Neural cell (in vitro differentiated cells): ENCODE measurements at regions not wholly inside any gene's neighbourhood (a gene's known extent, or its start where the extent isn't known, plus 50 kb on each side); places are given as distances from the start of the nearest gene placed in this dataset.

Experiments
- H2AFZ ChIP-seq: fragments of 200-600, 300-800 bp; sonication (generic), shearing (Covaris generic); 2 replicates; pipeline ENCODE4 v1.6.0; 2014; ENCODE audit warnings: low read depth, mild to moderate bottlenecking, antibody characterized with exemption, low read length, moderate library complexity
- H3F3A ChIP-seq: fragments of 200-600 bp; shearing (Covaris generic); 2 replicates; pipeline ENCODE4 v1.6.1; 2016; ENCODE audit warnings: mild to moderate bottlenecking, moderate library complexity, mixed read lengths, antibody characterized with exemption, low read length; ENCODE audit not compliant: insufficient read depth, poor library complexity, severe bottlenecking
- H3K27ac ChIP-seq: fragments of 200-600, 300-800 bp; sonication (generic), shearing (Covaris generic); 2 replicates; pipeline ENCODE4 v1.5.1; 2014; ENCODE audit warnings: mild to moderate bottlenecking, low read length, moderate library complexity
- H3K27me3 ChIP-seq: fragments of 300-800, 200-600 bp; sonication (generic), shearing (Covaris generic); 2 replicates; pipeline ENCODE4 v1.6.0; 2014; ENCODE audit warnings: mild to moderate bottlenecking, low read depth, low read length, moderate library complexity; ENCODE audit not compliant: insufficient read depth
- H3K36me3 ChIP-seq: fragments of 300-800, 200-600 bp; sonication (generic), shearing (Covaris generic); 2 replicates; pipeline ENCODE4 v1.5.1; 2014; ENCODE audit warnings: mild to moderate bottlenecking, antibody characterized with exemption, low read length, moderate library complexity; ENCODE audit not compliant: insufficient read depth
- H3K4me2 ChIP-seq: fragments of 300-800, 200-600 bp; sonication (generic), shearing (Covaris generic); 2 replicates; pipeline ENCODE4 v1.6.0; 2014; ENCODE audit warnings: mild to moderate bottlenecking, low read length
- H3K4me3 ChIP-seq: fragments of 300-800, 200-600 bp; sonication (generic), shearing (Covaris generic); 2 replicates; pipeline ENCODE4 v1.5.1; 2014; ENCODE audit warnings: mild to moderate bottlenecking, low read length, moderate library complexity
- H3K79me2 ChIP-seq: fragments of 200-600 bp; shearing (Covaris generic); replicated peaks from 2 replicates; pipeline ENCODE4 v1.6.0; 2014; ENCODE audit warnings: mild to moderate bottlenecking, low read length, moderate library complexity; ENCODE audit not compliant: insufficient read depth
- H3K9ac ChIP-seq: fragments of 300-800, 200-600 bp; sonication (generic), shearing (Covaris generic); 2 replicates; pipeline ENCODE4 v1.6.1; 2016; ENCODE audit warnings: mild to moderate bottlenecking, low read length, mixed read lengths
- H3K9me2 ChIP-seq: fragments of 200-600 bp; shearing (Covaris generic); 2 replicates; pipeline ENCODE4 v1.6.1; 2016; ENCODE audit warnings: mild to moderate bottlenecking, low read length, mixed read lengths; ENCODE audit not compliant: insufficient read depth
- H3K9me3 ChIP-seq: fragments of 200-600, 300-800 bp; sonication (generic), shearing (Covaris generic); 2 replicates; pipeline ENCODE4 v1.6.1; 2016; ENCODE audit warnings: mild to moderate bottlenecking, mixed run types, low read length, moderate library complexity, mixed read lengths
- H4K20me1 ChIP-seq: fragments of 200-600 bp; shearing (Covaris generic); 2 replicates; pipeline ENCODE4 v1.6.1; 2016; ENCODE audit warnings: mild to moderate bottlenecking, mixed run types; ENCODE audit not compliant: insufficient read depth
- CTCF ChIP-seq: fragments of 450-650 bp; IDR thresholded peaks from 2 replicates; pipeline ENCODE4 v1.5.1; 2014; ENCODE audit warnings: antibody characterized with exemption, mild to moderate bottlenecking, moderate library complexity; ENCODE audit not compliant: poor library complexity, severe bottlenecking
- EP300 ChIP-seq: fragments of 450-650 bp; conservative IDR thresholded peaks from 2 replicates; pipeline ENCODE4 v1.6.1; 2014; ENCODE audit warnings: antibody characterized with exemption, mild to moderate bottlenecking, moderate library complexity; ENCODE audit not compliant: poor library complexity, severe bottlenecking
- EZH2 ChIP-seq: fragments of 200-600, 300-800 bp; shearing (Covaris generic), sonication (generic); IDR thresholded peaks from 2 replicates; pipeline ENCODE4 v1.6.1; 2014; ENCODE audit warnings: antibody characterized with exemption, low read length, borderline replicate concordance, mild to moderate bottlenecking; ENCODE audit not compliant: insufficient read depth, poor library complexity, severe bottlenecking
- MXI1 ChIP-seq: fragments of 450-650 bp; conservative IDR thresholded peaks from 2 replicates; pipeline ENCODE4 v1.6.1; 2014; ENCODE audit warnings: antibody characterized with exemption, mild to moderate bottlenecking; ENCODE audit not compliant: poor library complexity, severe bottlenecking
- POLR2AphosphoS5 ChIP-seq: IDR thresholded peaks from 2 replicates; pipeline ENCODE4 v1.6.1; 2012
- RAD21 ChIP-seq: fragments of 450-650 bp; conservative IDR thresholded peaks from 2 replicates; pipeline ENCODE4 v1.6.1; 2014; ENCODE audit warnings: antibody characterized with exemption, mild to moderate bottlenecking, moderate library complexity
- SMC3 ChIP-seq: fragments of 450-650 bp; conservative IDR thresholded peaks from 2 replicates; pipeline ENCODE4 v1.6.1; 2014; ENCODE audit warnings: antibody characterized with exemption, mild to moderate bottlenecking, moderate library complexity; ENCODE audit not compliant: poor library complexity
- TAF1 ChIP-seq: IDR thresholded peaks from 2 replicates; pipeline ENCODE4 v1.6.1; 2012; ENCODE audit warnings: low read depth
- TF ChIP-seq, protein P1 (sequence below): IDR thresholded peaks from 2 replicates; pipeline ENCODE4 v1.6.1; 2012; ENCODE audit warnings: borderline replicate concordance

DNA sequence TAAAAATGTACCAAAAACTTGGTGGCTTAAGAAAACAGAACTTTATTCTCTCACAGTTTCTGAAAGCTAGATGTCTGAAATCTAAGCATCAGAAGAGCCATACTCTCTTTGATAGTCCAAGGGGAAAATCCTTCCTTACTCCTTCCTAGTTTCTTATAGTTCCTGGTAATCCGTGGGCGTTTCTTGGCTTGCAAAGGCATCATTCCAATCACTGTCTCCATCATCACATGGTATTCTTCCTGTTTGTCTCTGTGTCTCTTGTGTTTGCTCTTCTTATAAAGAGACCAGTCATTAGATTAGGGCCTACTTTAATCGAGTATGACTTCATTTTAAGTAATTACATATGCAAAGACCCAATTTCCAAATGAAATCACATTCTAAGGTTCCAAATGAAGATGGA lies 118.9 kb upstream of the FSTL5 start:
- no peaks in the 10 kb centered on the region for H3K79me2 ChIP-seq
- TF ChIP-seq RAD21, result no peak
- no peak for TF ChIP-seq MXI1
- no peak for TF ChIP-seq TAF1
- TF ChIP-seq CTCF, result no peak
- TF ChIP-seq POLR2AphosphoS5, result no peak
- TF ChIP-seq, protein P1, sequence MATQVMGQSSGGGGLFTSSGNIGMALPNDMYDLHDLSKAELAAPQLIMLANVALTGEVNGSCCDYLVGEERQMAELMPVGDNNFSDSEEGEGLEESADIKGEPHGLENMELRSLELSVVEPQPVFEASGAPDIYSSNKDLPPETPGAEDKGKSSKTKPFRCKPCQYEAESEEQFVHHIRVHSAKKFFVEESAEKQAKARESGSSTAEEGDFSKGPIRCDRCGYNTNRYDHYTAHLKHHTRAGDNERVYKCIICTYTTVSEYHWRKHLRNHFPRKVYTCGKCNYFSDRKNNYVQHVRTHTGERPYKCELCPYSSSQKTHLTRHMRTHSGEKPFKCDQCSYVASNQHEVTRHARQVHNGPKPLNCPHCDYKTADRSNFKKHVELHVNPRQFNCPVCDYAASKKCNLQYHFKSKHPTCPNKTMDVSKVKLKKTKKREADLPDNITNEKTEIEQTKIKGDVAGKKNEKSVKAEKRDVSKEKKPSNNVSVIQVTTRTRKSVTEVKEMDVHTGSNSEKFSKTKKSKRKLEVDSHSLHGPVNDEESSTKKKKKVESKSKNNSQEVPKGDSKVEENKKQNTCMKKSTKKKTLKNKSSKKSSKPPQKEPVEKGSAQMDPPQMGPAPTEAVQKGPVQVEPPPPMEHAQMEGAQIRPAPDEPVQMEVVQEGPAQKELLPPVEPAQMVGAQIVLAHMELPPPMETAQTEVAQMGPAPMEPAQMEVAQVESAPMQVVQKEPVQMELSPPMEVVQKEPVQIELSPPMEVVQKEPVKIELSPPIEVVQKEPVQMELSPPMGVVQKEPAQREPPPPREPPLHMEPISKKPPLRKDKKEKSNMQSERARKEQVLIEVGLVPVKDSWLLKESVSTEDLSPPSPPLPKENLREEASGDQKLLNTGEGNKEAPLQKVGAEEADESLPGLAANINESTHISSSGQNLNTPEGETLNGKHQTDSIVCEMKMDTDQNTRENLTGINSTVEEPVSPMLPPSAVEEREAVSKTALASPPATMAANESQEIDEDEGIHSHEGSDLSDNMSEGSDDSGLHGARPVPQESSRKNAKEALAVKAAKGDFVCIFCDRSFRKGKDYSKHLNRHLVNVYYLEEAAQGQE, result no peak
- no peak for TF ChIP-seq EZH2
- TF ChIP-seq SMC3, result no peak
- no peak for TF ChIP-seq EP300

DNA sequence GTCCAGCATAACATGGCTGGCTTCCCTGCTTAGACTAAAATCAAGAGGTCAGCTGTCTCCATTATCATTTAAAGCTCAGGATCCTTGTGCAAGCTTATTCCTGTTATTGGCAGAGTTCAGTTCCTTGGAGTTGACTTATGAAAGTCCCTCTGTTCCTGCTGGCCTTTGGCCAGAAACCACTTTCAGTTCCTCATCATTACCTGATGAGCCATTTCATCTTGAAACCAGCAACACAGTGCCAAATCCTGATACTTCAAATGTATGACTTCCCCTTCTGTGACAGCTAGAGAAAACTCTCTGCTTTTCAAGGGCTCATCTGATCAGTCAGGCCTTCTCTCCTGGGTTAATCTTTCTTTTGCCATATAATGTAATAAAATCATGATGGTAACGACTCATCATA lies 110.6 kb upstream of the FSTL5 start:
- H3K27ac ChIP-seq, result no peak overlapping the region
- no peaks in the 10 kb centered on the region for H3K36me3 ChIP-seq
- H3F3A ChIP-seq, result no peaks in the 10 kb centered on the region
- TF ChIP-seq CTCF (no peak), MXI1 (no peak), TAF1 (no peak), RAD21 (no peak), EZH2 (no peak), EP300 (no peak), SMC3 (no peak), POLR2AphosphoS5 (no peak)
- TF ChIP-seq, protein P1, result no peak
- no peak overlapping the region for H3K4me3 ChIP-seq
- H3K9me3 ChIP-seq, result no peaks in the 10 kb centered on the region
- no peak overlapping the region for H2AFZ ChIP-seq
- H3K27me3 ChIP-seq, result no peaks in the 10 kb centered on the region
- no peaks in the 10 kb centered on the region for H3K9me2 ChIP-seq
- H3K79me2 ChIP-seq, result no peaks in the 10 kb centered on the region
- H3K9ac ChIP-seq, result no peak overlapping the region
- H4K20me1 ChIP-seq, result no peaks in the 10 kb centered on the region
- no peak overlapping the region for H3K4me2 ChIP-seq

More for the DNA sequence above, 118.9 kb upstream of the FSTL5 start:
- H3K4me3 ChIP-seq, result no peak overlapping the region
- no peak overlapping the region for H3K4me2 ChIP-seq
- H3K9me2 ChIP-seq, result no peaks in the 10 kb centered on the region
- no peak overlapping the region for H3K27ac ChIP-seq
- H3K9me3 ChIP-seq, result no peaks in the 10 kb centered on the region
- H3F3A ChIP-seq, result no peaks in the 10 kb centered on the region
- no peaks in the 10 kb centered on the region for H4K20me1 ChIP-seq
- H3K36me3 ChIP-seq, result no peaks in the 10 kb centered on the region
- no peaks in the 10 kb centered on the region for H3K27me3 ChIP-seq
- no peak overlapping the region for H3K9ac ChIP-seq
- no peak overlapping the region for H2AFZ ChIP-seq
